HepG2 (cell line): ENCODE measurements at regions not wholly inside any gene's neighbourhood (a gene's known extent, or its start where the extent isn't known, plus 50 kb on each side); places are given as distances from the start of the nearest gene placed in this dataset.

Experiments used
- CTCF ChIP-seq: sonication (generic); formaldehyde crosslinking; IDR thresholded peaks from 2 replicates; pipeline ENCODE4 v1.5.0; 2020; ENCODE audit warnings: mild to moderate bottlenecking, missing genetic modification reagents, moderate library complexity
- MNT ChIP-seq: fragments of 450-650 bp; IDR thresholded peaks from 2 replicates; pipeline ENCODE4 v1.6.1; 2016
- POLR2G ChIP-seq: fragments of 200-400 bp; formaldehyde crosslinking; IDR thresholded peaks from 2 replicates; pipeline ENCODE4 v1.6.1; 2018; ENCODE audit warnings: mild to moderate bottlenecking, low read depth, low read length, moderate library complexity
- ZNF20 ChIP-seq: sonication (generic); formaldehyde crosslinking; IDR thresholded peaks from 2 replicates; pipeline ENCODE4 v1.4.0; 2020; ENCODE audit warnings: mild to moderate bottlenecking, moderate library complexity, missing genetic modification reagents
- ZNF282 ChIP-seq: fragments of 450-650 bp; IDR thresholded peaks from 2 replicates; pipeline ENCODE4 v1.6.1; 2018; ENCODE audit not compliant: partially characterized antibody
- ZNF460 ChIP-seq: sonication (generic); formaldehyde crosslinking; IDR thresholded peaks from 2 replicates; pipeline ENCODE4 v1.5.1; 2020; ENCODE audit warnings: missing genetic modification reagents, mild to moderate bottlenecking, borderline replicate concordance
- ZNF556 ChIP-seq: sonication (generic); formaldehyde crosslinking; IDR thresholded peaks from 2 replicates; pipeline ENCODE4 v1.4.0; 2020; ENCODE audit warnings: mild to moderate bottlenecking, missing genetic modification reagents, borderline replicate concordance

GRCh38 chr10:117686606-117687005 is 144.1 kb downstream of the EMX2 start:
- TF ChIP-seq ZNF556 (CRISPR knock-in tag) (no peak), ZNF460 (CRISPR knock-in tag) (no peak), ZNF282 (no peak), POLR2G (no peak), MNT (no peak), ZNF20 (CRISPR knock-in tag) (no peak), CTCF (CRISPR knock-in tag) (no peak)
